ENCODE measurements at regions not wholly inside any gene's neighbourhood (a gene's known extent, or its start where the extent isn't known, plus 50 kb on each side); places are given as distances from the start of the nearest gene placed in this dataset.

DNA sequence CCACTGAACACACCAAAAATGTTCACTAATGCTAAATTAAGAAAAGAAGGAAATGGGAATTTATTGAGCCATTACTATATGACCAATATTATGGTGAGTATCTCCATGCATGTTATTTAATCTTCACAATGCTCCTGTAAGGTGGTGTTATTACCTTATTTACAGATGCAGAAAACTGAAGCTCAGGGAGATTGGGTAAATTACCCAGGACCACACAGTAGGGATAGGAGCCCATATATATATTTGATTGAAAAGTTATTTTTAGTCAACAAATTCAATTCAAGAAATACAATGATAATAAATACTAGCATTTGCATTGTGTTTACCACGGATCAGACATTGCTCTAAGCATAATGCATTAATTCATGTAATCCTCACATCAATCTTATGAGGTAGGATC, 202.2 kb upstream of the FBXO11 start:
- TF ChIP-seq POLR2AphosphoS5 (IDR thresholded peaks at IDR 0.05; ENCODE audit: borderline replicate concordance, low read depth, low read length) = no peak
- no peak for TF ChIP-seq EZH2 (IDR thresholded peaks at IDR 0.05)
- TF ChIP-seq FOXP2 (optimal IDR thresholded peaks at IDR 0.05; ENCODE audit: control extremely low read depth, extremely low read length, insufficient read depth) = no peak

Measured in SK-N-MC (cell line).